NB4 (cell line): ENCODE measurements at regions not wholly inside any gene's neighbourhood (a gene's known extent, or its start where the extent isn't known, plus 50 kb on each side); places are given as distances from the start of the nearest gene placed in this dataset.

ENCODE experiments used
- POLR2A ChIP-seq: IDR thresholded peaks from 2 replicates; pipeline ENCODE4 v1.6.1; 2011; ENCODE audit warnings: mild to moderate bottlenecking; ENCODE audit not compliant: insufficient read length; ENCODE audit errors: extremely low read depth
- TF ChIP-seq, protein P1 (sequence below): IDR thresholded peaks from one replicate; pipeline ENCODE4 v1.5.1; 2012; ENCODE audit warnings: low read depth, low read length

- no peak for TF ChIP-seq POLR2A
- TF ChIP-seq, protein P1, sequence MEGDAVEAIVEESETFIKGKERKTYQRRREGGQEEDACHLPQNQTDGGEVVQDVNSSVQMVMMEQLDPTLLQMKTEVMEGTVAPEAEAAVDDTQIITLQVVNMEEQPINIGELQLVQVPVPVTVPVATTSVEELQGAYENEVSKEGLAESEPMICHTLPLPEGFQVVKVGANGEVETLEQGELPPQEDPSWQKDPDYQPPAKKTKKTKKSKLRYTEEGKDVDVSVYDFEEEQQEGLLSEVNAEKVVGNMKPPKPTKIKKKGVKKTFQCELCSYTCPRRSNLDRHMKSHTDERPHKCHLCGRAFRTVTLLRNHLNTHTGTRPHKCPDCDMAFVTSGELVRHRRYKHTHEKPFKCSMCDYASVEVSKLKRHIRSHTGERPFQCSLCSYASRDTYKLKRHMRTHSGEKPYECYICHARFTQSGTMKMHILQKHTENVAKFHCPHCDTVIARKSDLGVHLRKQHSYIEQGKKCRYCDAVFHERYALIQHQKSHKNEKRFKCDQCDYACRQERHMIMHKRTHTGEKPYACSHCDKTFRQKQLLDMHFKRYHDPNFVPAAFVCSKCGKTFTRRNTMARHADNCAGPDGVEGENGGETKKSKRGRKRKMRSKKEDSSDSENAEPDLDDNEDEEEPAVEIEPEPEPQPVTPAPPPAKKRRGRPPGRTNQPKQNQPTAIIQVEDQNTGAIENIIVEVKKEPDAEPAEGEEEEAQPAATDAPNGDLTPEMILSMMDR: no peak
These were observed 158.6 kb upstream of the DMRT1 start for GRCh38 chr9:682633-683508.
